Suprapubic skin (tissue), 4 donors: ENCODE measurements at regions not wholly inside any gene's neighbourhood (a gene's known extent, or its start where the extent isn't known, plus 50 kb on each side); places are given as distances from the start of the nearest gene placed in this dataset.

Experiments
- EP300 ChIP-seq: sonication (generic); formaldehyde crosslinking; IDR thresholded peaks from one replicate; pipeline ENCODE4 v1.6.1; 2017; ENCODE audit warnings: antibody characterized with exemption
- POLR2A ChIP-seq, 2 donors: fragments of 450-650 bp; IDR thresholded peaks; one replicate each; pipeline ENCODE4 v1.6.1; 2017; ENCODE audit warnings: antibody characterized with exemption in 2 of 2, mild to moderate bottlenecking in 2 of 2, moderate library complexity in 2 of 2
- POLR2AphosphoS5 ChIP-seq, 3 donors: sonication (generic); formaldehyde crosslinking; IDR thresholded peaks; one replicate each; pipeline ENCODE4 v1.6.1; 2017; ENCODE audit warnings: antibody characterized with exemption in 3 of 3
- TF ChIP-seq, protein P1 (sequence below), 2 donors: fragments of 200-600 bp in 1 of 2; fragments of 450-650 bp in 1 of 2; sonication (generic) in 1 of 2; IDR thresholded peaks; one replicate each; pipeline ENCODE4 v1.5.1; 2016 to 2019; ENCODE audit warnings: antibody characterized with exemption in 2 of 2, mild to moderate bottlenecking in 1 of 2, moderate library complexity in 1 of 2

- TF ChIP-seq, protein P1, sequence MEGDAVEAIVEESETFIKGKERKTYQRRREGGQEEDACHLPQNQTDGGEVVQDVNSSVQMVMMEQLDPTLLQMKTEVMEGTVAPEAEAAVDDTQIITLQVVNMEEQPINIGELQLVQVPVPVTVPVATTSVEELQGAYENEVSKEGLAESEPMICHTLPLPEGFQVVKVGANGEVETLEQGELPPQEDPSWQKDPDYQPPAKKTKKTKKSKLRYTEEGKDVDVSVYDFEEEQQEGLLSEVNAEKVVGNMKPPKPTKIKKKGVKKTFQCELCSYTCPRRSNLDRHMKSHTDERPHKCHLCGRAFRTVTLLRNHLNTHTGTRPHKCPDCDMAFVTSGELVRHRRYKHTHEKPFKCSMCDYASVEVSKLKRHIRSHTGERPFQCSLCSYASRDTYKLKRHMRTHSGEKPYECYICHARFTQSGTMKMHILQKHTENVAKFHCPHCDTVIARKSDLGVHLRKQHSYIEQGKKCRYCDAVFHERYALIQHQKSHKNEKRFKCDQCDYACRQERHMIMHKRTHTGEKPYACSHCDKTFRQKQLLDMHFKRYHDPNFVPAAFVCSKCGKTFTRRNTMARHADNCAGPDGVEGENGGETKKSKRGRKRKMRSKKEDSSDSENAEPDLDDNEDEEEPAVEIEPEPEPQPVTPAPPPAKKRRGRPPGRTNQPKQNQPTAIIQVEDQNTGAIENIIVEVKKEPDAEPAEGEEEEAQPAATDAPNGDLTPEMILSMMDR (IDR thresholded peaks at IDR 0.05) = no peak
- TF ChIP-seq POLR2A (IDR thresholded peaks at IDR 0.05) = no peak
- TF ChIP-seq EP300 = no peak
- no peak for TF ChIP-seq POLR2AphosphoS5 (IDR thresholded peaks at IDR 0.05)
Measured at GRCh38 chr18:10133516-10133915, 219.7 kb downstream of the VAPA start.
